ENCODE measurements at regions not wholly inside any gene's neighbourhood (a gene's known extent, or its start where the extent isn't known, plus 50 kb on each side); places are given as distances from the start of the nearest gene placed in this dataset.

GRCh38 chr6:125524356-125524755 is 222.6 kb upstream of the HDDC2 start:
- Histone ChIP-seq H3K27ac (ENCODE audit: low read length) (no peak overlapping the region), H3K27me3 (ENCODE audit: low read depth, low read length) (no peaks in the 10 kb centered on the region), H3K36me3 (replicated peaks; ENCODE audit: low read depth, low read length) (no peaks in the 10 kb centered on the region), H3K4me3 (ENCODE audit: low read length) (no peak overlapping the region), H3K9me3 (ENCODE audit: insufficient read depth, low read length) (no peaks in the 10 kb centered on the region), H3K79me2 (ENCODE audit: low read length) (no peaks in the 10 kb centered on the region), H3K4me2 (ENCODE audit: low read length) (no peak overlapping the region), H3K9ac (ENCODE audit: low read length) (no peak overlapping the region), H4K20me1 (ENCODE audit: insufficient read depth, low read length) (no peaks in the 10 kb centered on the region), H3K4me1 (ENCODE audit: low read length) (no peaks in the 10 kb centered on the region), H2AFZ (ENCODE audit: low read depth, low read length) (no peak overlapping the region)
- no peak for TF ChIP-seq EZH2phosphoT487 (IDR thresholded peaks at IDR 0.05; ENCODE audit: low read depth)
- TF ChIP-seq, protein P1, sequence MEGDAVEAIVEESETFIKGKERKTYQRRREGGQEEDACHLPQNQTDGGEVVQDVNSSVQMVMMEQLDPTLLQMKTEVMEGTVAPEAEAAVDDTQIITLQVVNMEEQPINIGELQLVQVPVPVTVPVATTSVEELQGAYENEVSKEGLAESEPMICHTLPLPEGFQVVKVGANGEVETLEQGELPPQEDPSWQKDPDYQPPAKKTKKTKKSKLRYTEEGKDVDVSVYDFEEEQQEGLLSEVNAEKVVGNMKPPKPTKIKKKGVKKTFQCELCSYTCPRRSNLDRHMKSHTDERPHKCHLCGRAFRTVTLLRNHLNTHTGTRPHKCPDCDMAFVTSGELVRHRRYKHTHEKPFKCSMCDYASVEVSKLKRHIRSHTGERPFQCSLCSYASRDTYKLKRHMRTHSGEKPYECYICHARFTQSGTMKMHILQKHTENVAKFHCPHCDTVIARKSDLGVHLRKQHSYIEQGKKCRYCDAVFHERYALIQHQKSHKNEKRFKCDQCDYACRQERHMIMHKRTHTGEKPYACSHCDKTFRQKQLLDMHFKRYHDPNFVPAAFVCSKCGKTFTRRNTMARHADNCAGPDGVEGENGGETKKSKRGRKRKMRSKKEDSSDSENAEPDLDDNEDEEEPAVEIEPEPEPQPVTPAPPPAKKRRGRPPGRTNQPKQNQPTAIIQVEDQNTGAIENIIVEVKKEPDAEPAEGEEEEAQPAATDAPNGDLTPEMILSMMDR (IDR thresholded peaks at IDR 0.05; ENCODE audit: low read depth, low read length) = no peak

- H2AFZ ChIP-seq (ENCODE audit: low read depth, low read length) = no peak overlapping the region
- no peaks in the 10 kb centered on the region for H3K27me3 ChIP-seq (ENCODE audit: low read depth, low read length)
- no peaks in the 10 kb centered on the region for H3K79me2 ChIP-seq (ENCODE audit: low read length)
- no peaks in the 10 kb centered on the region for H3K4me1 ChIP-seq (ENCODE audit: low read length)
- no peaks in the 10 kb centered on the region for H3K9me3 ChIP-seq (ENCODE audit: insufficient read depth, low read length)
- no peak overlapping the region for H3K4me2 ChIP-seq (ENCODE audit: low read length)
- H3K27ac ChIP-seq (ENCODE audit: low read length) = no peak overlapping the region
- TF ChIP-seq, protein P1 (IDR thresholded peaks at IDR 0.05; ENCODE audit: low read depth, low read length) = no peak
- no peak for TF ChIP-seq EZH2phosphoT487 (IDR thresholded peaks at IDR 0.05; ENCODE audit: low read depth)
- no peaks in the 10 kb centered on the region for H3K36me3 ChIP-seq (replicated peaks; ENCODE audit: low read depth, low read length)
- H3K9ac ChIP-seq (ENCODE audit: low read length) = no peak overlapping the region
- no peak overlapping the region for H3K4me3 ChIP-seq (ENCODE audit: low read length)
- H4K20me1 ChIP-seq (ENCODE audit: insufficient read depth, low read length) = no peaks in the 10 kb centered on the region
These were observed 223.3 kb upstream of the HEY2 start for GRCh38 chr6:125526007-125526720.

DNA sequence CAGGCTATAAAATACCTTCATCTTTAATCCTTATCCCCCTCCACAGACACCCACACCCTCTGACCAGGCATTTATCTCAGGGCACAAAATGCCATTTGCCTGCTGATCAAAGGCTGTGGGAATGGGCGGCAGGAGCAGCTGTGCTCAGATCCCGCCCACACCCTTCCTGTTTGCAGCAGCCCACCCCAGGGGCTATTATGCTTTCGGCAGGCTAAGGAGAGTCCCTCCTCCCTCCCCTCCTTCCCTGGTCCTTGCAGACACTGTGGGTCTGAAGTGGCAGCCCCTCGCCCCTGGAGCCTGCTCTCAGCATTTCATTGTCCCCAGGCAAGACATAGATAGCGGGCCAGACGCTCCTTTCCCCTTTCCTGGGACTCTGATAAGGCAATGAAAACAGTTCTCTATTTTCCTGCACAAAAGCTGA is 220.8 kb upstream of the HEY2 start:
- H3K9me3 ChIP-seq (ENCODE audit: insufficient read depth, low read length) = no peaks in the 10 kb centered on the region
- no peak overlapping the region for H2AFZ ChIP-seq (ENCODE audit: low read depth, low read length)

DNA sequence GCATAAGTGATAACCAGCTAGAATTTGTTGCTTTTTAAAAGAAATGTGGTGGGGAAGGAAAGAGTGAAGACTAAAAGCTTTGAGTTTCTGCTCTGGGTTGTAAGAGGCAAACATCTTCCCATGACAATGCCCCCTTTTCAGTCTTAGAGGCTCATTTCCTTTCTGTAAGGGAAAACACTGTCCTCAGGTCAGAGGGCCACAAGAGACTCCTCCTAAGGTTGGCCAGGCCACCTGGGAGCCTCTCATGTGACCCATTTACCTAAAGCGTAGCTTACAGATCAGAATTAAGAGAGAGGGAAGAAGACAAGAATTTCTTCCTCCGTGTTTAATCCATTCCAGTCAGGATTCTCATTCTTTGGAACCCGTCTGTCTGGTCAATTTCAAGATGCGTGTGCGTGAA is 220.4 kb upstream of the HEY2 start:
- Histone ChIP-seq H3K4me2 (ENCODE audit: low read length) (no peak overlapping the region), H3K27me3 (ENCODE audit: low read depth, low read length) (peaks cover 4% of the 10 kb centered on the region; the same call in 1 of the 2 replicates), H3K9me3 (ENCODE audit: insufficient read depth, low read length) (no peaks in the 10 kb centered on the region), H2AFZ (ENCODE audit: low read depth, low read length) (no peak overlapping the region), H3K79me2 (ENCODE audit: low read length) (no peaks in the 10 kb centered on the region), H4K20me1 (ENCODE audit: insufficient read depth, low read length) (no peaks in the 10 kb centered on the region), H3K36me3 (replicated peaks; ENCODE audit: low read depth, low read length) (no peaks in the 10 kb centered on the region), H3K4me3 (ENCODE audit: low read length) (no peak overlapping the region), H3K27ac (ENCODE audit: low read length) (no peak overlapping the region), H3K4me1 (ENCODE audit: low read length) (no peaks in the 10 kb centered on the region), H3K9ac (ENCODE audit: low read length) (no peak overlapping the region)
- TF ChIP-seq, protein P1 (IDR thresholded peaks at IDR 0.05; ENCODE audit: low read depth, low read length) = no peak
- no peak for TF ChIP-seq EZH2phosphoT487 (IDR thresholded peaks at IDR 0.05; ENCODE audit: low read depth)

More for the DNA sequence above, 220.8 kb upstream of the HEY2 start:
- Histone ChIP-seq H3K4me1 (ENCODE audit: low read length) (no peaks in the 10 kb centered on the region), H3K9ac (ENCODE audit: low read length) (no peak overlapping the region), H4K20me1 (ENCODE audit: insufficient read depth, low read length) (no peaks in the 10 kb centered on the region), H3K27me3 (ENCODE audit: low read depth, low read length) (peaks cover 4% of the 10 kb centered on the region; the same call in 1 of the 2 replicates), H3K36me3 (replicated peaks; ENCODE audit: low read depth, low read length) (no peaks in the 10 kb centered on the region), H3K79me2 (ENCODE audit: low read length) (no peaks in the 10 kb centered on the region), H3K27ac (ENCODE audit: low read length) (no peak overlapping the region), H3K4me3 (ENCODE audit: low read length) (no peak overlapping the region), H3K4me2 (ENCODE audit: low read length) (no peak overlapping the region)
- TF ChIP-seq EZH2phosphoT487 (IDR thresholded peaks at IDR 0.05; ENCODE audit: low read depth) = no peak
- TF ChIP-seq, protein P1 (IDR thresholded peaks at IDR 0.05; ENCODE audit: low read depth, low read length) = no peak

Measured in OCI-LY3 (cell line).